Neural cell (in vitro differentiated cells): ENCODE measurements at regions not wholly inside any gene's neighbourhood (a gene's known extent, or its start where the extent isn't known, plus 50 kb on each side); places are given as distances from the start of the nearest gene placed in this dataset.

Experiments used
- CTCF ChIP-seq: fragments of 450-650 bp; IDR thresholded peaks from 2 replicates; pipeline ENCODE4 v1.5.1; 2014; ENCODE audit warnings: antibody characterized with exemption, mild to moderate bottlenecking, moderate library complexity; ENCODE audit not compliant: poor library complexity, severe bottlenecking
- EP300 ChIP-seq: fragments of 450-650 bp; conservative IDR thresholded peaks from 2 replicates; pipeline ENCODE4 v1.6.1; 2014; ENCODE audit warnings: antibody characterized with exemption, mild to moderate bottlenecking, moderate library complexity; ENCODE audit not compliant: poor library complexity, severe bottlenecking
- POLR2AphosphoS5 ChIP-seq: IDR thresholded peaks from 2 replicates; pipeline ENCODE4 v1.6.1; 2012
- RAD21 ChIP-seq: fragments of 450-650 bp; conservative IDR thresholded peaks from 2 replicates; pipeline ENCODE4 v1.6.1; 2014; ENCODE audit warnings: antibody characterized with exemption, mild to moderate bottlenecking, moderate library complexity
- SMC3 ChIP-seq: fragments of 450-650 bp; conservative IDR thresholded peaks from 2 replicates; pipeline ENCODE4 v1.6.1; 2014; ENCODE audit warnings: antibody characterized with exemption, mild to moderate bottlenecking, moderate library complexity; ENCODE audit not compliant: poor library complexity

GRCh38 chr18:52287151-52287550, 52.8 kb upstream of the DCC start:
- no peak for TF ChIP-seq SMC3
- TF ChIP-seq CTCF: no peak
- no peak for TF ChIP-seq EP300
- no peak for TF ChIP-seq RAD21
- no peak for TF ChIP-seq POLR2AphosphoS5
